Activated T-helper 9 cell treated with anti-CD3 and anti-CD28 coated beads, Interleukin-2, amount 50 U/mL, for 16 hours (primary cell): ENCODE measurements at regions not wholly inside any gene's neighbourhood (a gene's known extent, or its start where the extent isn't known, plus 50 kb on each side); places are given as distances from the start of the nearest gene placed in this dataset.

Experiments
- DNase-seq: peaks from one replicate; pipeline ENCODE4 v3.0.0-alpha.2; 2020; ENCODE audit warnings: low read depth

DNA sequence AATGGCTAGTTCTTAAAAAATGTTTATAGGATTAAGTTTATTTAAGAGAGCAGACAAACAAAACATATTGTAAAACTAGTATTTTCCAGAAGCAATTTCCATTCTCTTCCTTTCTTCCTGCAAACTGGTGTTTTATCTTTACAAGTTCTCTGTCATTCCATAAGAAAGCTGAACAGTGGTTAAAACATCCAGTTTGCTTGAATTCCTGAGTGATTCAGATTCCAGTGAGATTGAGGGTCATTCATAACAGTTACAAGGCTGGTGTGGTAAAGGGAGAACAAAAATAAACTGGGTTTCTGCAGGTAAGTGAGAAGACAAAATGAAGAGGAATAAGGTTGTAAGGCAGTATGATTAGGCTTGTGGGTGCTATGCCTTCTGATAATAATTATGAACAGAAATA lies 544.8 kb upstream of the DIPK2B start:
- DNase-seq, result no peak

- no peak for DNase-seq
Observed at GRCh38 chrX:45743906-45744625, 543.4 kb upstream of the DIPK2B start.

DNA sequence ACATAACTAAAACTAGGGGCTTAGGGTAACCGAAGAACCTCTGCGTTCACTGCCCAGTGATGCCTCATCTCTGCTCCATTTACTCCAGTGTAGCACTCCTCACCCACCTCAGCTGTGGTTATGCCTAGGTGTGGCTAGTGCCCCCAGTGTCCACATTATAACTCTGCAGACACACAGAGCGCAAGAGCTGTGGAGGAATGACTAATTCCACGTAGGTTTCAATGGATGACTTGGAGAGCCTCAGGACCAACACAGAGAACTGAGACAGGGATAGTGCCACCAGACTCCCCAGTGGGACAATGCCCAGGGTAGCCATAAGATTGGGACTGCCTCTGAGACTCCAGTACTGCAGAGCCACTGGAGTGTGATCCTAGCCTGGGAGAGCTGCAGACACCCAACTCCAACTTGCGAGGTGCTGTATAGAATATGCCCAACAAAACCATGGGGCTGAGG lies 542.4 kb upstream of the DIPK2B start:
- DNase-seq, result no peak

DNA sequence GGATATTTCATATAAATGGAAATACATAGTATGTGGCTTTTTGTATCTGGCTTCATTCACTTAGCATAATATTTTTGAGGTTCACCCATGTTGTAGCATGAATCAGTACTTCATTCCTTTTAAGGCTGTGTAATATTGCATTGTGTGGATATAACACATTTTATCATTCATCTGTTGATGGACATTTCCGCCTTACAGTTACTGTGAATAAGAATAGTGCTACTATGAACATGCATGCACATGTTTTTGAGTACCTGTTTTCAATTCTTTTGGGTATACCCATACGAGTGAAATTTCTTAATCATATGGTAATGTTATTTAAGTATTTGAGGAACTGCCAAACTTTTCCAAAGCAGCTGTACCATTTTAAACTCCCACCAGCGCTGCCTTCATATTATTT lies 539.6 kb upstream of the DIPK2B start:
- no peak for DNase-seq

- DNase-seq, result no peak
Observed at GRCh38 chrX:45735571-45735970, 534.9 kb upstream of the DIPK2B start.

- DNase-seq, result no peak
Observed at GRCh38 chrX:45731448-45731847, 530.8 kb upstream of the DIPK2B start.

- no peak for DNase-seq
Observed at GRCh38 chrX:45727761-45728160, 527.1 kb upstream of the DIPK2B start.

DNA sequence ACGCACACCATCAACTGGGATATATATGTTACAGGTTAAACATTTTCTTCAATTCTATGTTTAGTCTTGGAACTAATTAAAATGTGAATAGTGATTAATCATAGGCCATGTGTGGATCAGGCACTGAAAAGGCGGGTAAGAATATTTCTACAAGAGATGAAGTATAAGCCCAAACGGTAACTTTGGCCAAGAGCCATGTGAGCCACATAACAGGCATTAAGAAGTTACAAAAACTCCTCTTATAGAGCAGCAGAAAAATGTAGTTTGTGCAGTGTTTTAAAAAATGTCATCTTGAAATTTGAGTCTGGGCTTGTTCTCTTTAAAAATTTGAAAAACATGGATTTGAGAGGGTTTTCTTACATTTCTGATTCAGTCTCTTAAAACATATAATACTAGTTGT lies 521.8 kb upstream of the DIPK2B start:
- no peak for DNase-seq

- no peak for DNase-seq
Observed at GRCh38 chrX:45719751-45720501, 519.2 kb upstream of the DIPK2B start.

DNA sequence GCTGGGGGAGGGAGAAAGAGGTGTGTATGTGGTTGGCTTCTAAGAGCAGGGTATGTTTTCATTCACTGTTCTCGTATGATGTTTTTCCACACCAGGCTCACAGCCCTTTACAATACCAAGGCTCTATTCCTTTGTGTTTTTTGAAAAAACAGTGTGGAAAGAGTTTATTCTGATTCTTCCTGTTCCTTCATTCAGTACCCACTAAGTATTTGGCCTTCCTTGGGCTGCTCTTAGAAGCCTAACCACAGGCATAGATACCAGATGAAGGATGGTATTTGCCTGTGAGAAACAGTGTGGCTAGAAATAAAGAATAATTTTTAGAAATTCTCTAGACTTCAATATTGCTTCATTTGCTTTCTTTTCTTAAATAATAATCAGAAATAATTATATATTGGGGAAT lies 518.0 kb upstream of the DIPK2B start:
- no peak for DNase-seq

DNA sequence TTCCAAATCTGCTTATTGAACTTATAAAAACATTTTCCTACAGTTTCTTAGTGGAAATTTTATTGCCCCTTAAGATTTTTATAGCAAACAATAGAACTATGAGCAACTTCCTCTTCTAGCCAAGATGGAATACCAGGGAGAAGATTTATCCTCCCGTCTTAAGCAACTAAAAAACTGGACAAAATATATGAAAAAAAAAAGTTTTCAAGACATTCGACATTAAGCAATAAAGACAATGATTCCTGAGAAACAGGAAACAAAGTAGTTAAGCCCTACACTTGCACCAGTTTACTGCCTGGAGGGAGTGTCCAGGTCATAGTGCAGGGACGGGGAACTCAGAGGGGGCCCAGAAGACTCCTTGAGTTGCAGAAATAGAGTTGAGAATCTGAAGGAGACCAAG lies 516.1 kb upstream of the DIPK2B start:
- DNase-seq, result no peak

- DNase-seq, result no peak
Observed at GRCh38 chrX:45715748-45716147, 515.1 kb upstream of the DIPK2B start.

- no peak for DNase-seq
Observed at GRCh38 chrX:45714866-45715265, 514.2 kb upstream of the DIPK2B start.

DNA sequence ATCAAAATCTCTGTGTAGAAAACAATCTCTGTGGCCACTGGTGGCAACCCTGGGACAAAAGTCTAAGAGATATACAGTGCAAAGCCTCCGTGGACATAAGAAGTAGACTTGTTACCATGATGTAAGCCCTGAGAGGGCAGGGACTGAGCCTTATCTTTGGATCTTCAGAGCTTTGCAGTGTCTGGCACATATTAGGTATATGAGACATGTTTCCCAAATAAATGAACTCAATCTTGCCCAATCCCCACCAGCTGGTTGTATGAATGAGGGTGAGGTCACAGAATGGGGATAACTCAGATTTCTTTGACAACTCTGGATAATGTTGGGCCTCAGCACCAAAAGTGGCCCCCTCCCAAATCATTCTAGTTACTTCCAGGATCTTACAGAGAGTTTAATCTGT lies 511.4 kb upstream of the DIPK2B start:
- DNase-seq, result no peak

DNA sequence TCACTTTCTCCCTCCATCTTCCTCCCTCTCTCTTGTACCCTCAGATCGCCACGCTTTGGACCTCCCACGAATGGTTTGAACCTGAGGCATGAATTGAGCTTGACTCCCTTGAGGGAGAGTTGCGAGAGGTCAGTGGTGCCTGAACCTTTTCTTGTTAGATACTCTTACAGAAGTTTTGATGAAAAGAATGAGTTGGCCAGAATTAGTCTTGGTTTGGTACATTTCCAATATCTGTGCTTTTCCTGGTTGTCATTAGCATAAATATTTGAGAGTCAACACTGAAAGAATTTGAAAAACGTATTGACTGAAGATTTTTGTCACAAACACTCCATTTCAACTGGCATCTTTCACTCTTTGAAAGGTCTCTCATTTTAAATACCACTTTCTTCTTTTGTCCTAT lies 510.6 kb upstream of the DIPK2B start:
- no peak for DNase-seq

- peak; percentile 29 for DNase-seq
Observed at GRCh38 chrX:45710081-45710801, 509.6 kb upstream of the DIPK2B start.

- DNase-seq, result no peak
Observed at GRCh38 chrX:45709381-45709780, 508.7 kb upstream of the DIPK2B start.

DNA sequence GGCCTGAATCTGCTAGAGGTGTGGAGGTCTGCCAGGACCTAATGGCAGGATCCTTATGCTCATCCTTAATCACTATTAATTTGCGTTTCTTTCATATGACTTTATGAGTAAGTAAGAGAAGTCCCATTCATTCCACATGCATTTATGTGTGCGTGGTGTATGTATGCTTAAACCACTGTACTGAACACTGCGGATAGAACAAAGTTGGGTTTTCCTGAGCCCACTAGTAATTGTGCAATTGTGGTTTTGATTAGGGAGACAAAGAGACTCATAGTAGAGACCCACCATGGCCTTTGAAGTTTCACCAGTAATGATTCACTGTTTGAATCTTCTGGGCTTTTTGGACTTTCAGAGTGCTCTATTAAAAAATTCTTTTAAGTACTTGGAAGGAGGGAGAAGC lies 498.5 kb upstream of the DIPK2B start:
- no peak for DNase-seq

DNA sequence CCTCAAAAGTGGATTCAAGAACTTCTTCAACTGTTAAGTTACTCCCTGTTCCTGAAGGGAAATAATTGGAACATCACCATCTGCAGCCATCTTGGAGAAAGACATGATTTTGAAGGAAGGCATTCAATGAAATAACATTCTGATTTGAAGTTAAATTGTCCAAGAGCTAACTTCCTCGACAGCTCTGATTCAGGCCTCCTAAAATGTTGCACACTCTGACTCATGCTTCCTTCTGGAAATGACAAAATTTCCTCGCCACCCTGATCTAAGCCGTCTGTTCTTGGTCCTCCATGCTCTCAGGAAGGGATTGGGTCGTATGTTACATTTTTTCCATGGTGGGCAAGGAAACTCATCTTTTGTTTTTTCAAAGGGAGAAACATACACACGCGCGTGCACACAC lies 496.9 kb upstream of the DIPK2B start:
- DNase-seq, result no peak

GRCh38 chrX:45696736-45697135 lies 496.1 kb upstream of the DIPK2B start:
- no peak for DNase-seq

DNA sequence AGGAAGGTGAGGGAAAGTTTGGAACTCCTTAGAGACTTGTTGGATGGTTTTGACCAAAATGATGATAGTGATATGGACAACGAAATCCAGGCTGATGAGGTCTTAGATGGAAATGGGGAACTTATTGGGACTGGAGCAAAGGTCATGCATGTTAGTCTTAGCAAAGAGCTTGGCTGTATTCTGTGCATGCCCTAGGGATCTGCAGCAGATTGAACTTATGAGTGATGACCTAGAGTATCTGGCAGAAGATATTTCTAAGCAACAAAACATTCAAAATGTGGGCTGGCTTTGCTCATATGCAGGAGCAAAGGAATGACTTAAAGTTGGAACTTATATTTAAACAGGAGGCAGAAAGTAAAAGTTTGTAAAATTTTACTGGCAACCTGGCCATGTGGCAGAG lies 489.3 kb upstream of the DIPK2B start:
- DNase-seq, result no peak

GRCh38 chrX:45683914-45684313 lies 483.2 kb upstream of the DIPK2B start:
- no peak for DNase-seq

GRCh38 chrX:45681891-45682290 lies 481.2 kb upstream of the DIPK2B start:
- no peak for DNase-seq
